HEK293 (cell line): ENCODE measurements at regions not wholly inside any gene's neighbourhood (a gene's known extent, or its start where the extent isn't known, plus 50 kb on each side); places are given as distances from the start of the nearest gene placed in this dataset.

Experiments used
- CTCF ChIA-PET: fragments of 350-600 bp; formaldehyde crosslinking; extraction: SDS; loops from one replicate; lab custom pipeline; 2021; ENCODE audit warnings: antibody characterized with exemption; lab: Yijun Ruan, JAX
- POLR2A ChIA-PET: fragments of 300-600 bp; formaldehyde crosslinking; extraction: SDS; loops from one replicate; lab custom pipeline; 2020; ENCODE audit warnings: antibody characterized with exemption, inconsistent platforms; lab: Yijun Ruan, JAX
- H3K27ac ChIP-seq: fragments of 200-500 bp; sonication (Bioruptor generic); 2 replicates; pipeline ENCODE4 v1.5.1; 2014; ENCODE audit warnings: low read depth, low read length, control low read depth, inconsistent platforms; ENCODE audit errors: extremely low read depth
- H3K36me3 ChIP-seq, 2 experiments: fragments of 200-500 bp in 1 of 2; sonication (Bioruptor generic) in 1 of 2; 1 replicate in 1 of 2; 2 replicates in 1 of 2; pipeline ENCODE4 v1.5.1; 2014 to 2017; ENCODE audit warnings: inconsistent platforms in 2 of 2, low read length in 2 of 2; ENCODE audit not compliant: control insufficient read depth in 2 of 2, insufficient read depth in 1 of 2
- H3K4me1 ChIP-seq: fragments of 200-500 bp; sonication (Bioruptor generic); 2 replicates; pipeline ENCODE4 v1.5.1; 2014; ENCODE audit warnings: mild to moderate bottlenecking, low read length, inconsistent platforms; ENCODE audit not compliant: control insufficient read depth, insufficient read depth
- H3K4me3 ChIP-seq: 2 replicates; pipeline ENCODE4 v1.5.1; 2011; ENCODE audit warnings: low read depth, mild to moderate bottlenecking, control low read depth, low read length, moderate library complexity
- H3K9me3 ChIP-seq: fragments of 200-500 bp; sonication (Bioruptor generic); 2 replicates; pipeline ENCODE4 v1.5.1; 2014; ENCODE audit warnings: low read depth, low read length, inconsistent platforms; ENCODE audit not compliant: control insufficient read depth, insufficient read depth
- EGR2 ChIP-seq: fragments of 450-650 bp; formaldehyde crosslinking; IDR thresholded peaks from 2 replicates; pipeline ENCODE4 v1.5.1; 2016; ENCODE audit warnings: low read depth, missing biosample characterization, missing genetic modification characterization
- PRDM2 ChIP-seq: fragments of 450-650 bp; formaldehyde crosslinking; IDR thresholded peaks from 2 replicates; pipeline ENCODE4 v1.5.1; 2016; ENCODE audit warnings: missing biosample characterization, missing genetic modification characterization, borderline replicate concordance
- REPIN1 ChIP-seq: fragments of 450-650 bp; formaldehyde crosslinking; IDR thresholded peaks from 2 replicates; pipeline ENCODE4 v1.5.1; 2017; ENCODE audit warnings: missing biosample characterization, missing genetic modification characterization, low read depth
- TCF7L2 ChIP-seq: IDR thresholded peaks from 2 replicates; pipeline ENCODE4 v1.6.1; 2011; ENCODE audit warnings: low read depth, mild to moderate bottlenecking, inconsistent platforms, low read length, moderate library complexity, borderline replicate concordance
- ZBTB44 ChIP-seq: fragments of 450-650 bp; IDR thresholded peaks from 2 replicates; pipeline ENCODE4 v1.5.1; 2018; ENCODE audit warnings: missing biosample characterization, mild to moderate bottlenecking, missing genetic modification characterization
- ZFP69B ChIP-seq: fragments of 450-650 bp; formaldehyde crosslinking; IDR thresholded peaks from 2 replicates; pipeline ENCODE4 v1.5.1; 2016; ENCODE audit warnings: missing biosample characterization, missing genetic modification characterization
- ZNF23 ChIP-seq: fragments of 450-650 bp; formaldehyde crosslinking; IDR thresholded peaks from 2 replicates; pipeline ENCODE4 v1.5.1; 2016; ENCODE audit warnings: missing biosample characterization, missing genetic modification characterization, borderline replicate concordance
- ZNF24 ChIP-seq: fragments of 450-650 bp; formaldehyde crosslinking; IDR thresholded peaks from 2 replicates; pipeline ENCODE4 v1.5.1; 2016; ENCODE audit warnings: missing biosample characterization, missing genetic modification characterization
- ZNF518A ChIP-seq: fragments of 450-650 bp; formaldehyde crosslinking; conservative IDR thresholded peaks from 2 replicates; pipeline ENCODE4 v1.5.1; 2016; ENCODE audit warnings: low read depth, missing biosample characterization, missing genetic modification characterization
- ZNF658 ChIP-seq: fragments of 450-650 bp; formaldehyde crosslinking; IDR thresholded peaks from 2 replicates; pipeline ENCODE4; 2016; ENCODE audit warnings: missing biosample characterization, missing genetic modification characterization
- ZNF664 ChIP-seq: fragments of 450-650 bp; formaldehyde crosslinking; IDR thresholded peaks from 2 replicates; pipeline ENCODE4 v1.5.1; 2016; ENCODE audit warnings: missing biosample characterization, missing genetic modification characterization
- ZNF704 ChIP-seq: fragments of 450-650 bp; formaldehyde crosslinking; IDR thresholded peaks from 2 replicates; pipeline ENCODE4 v1.5.1; 2016; ENCODE audit warnings: missing biosample characterization, missing genetic modification characterization
- ZNF747 ChIP-seq: fragments of 450-650 bp; formaldehyde crosslinking; IDR thresholded peaks from 2 replicates; pipeline ENCODE4 v1.5.1; 2016; ENCODE audit warnings: missing biosample characterization, missing genetic modification characterization
- ZNF776 ChIP-seq: fragments of 450-650 bp; formaldehyde crosslinking; IDR thresholded peaks from 2 replicates; pipeline ENCODE4 v1.5.0; 2017; ENCODE audit warnings: missing biosample characterization, missing genetic modification characterization, borderline replicate concordance
- ZNF777 ChIP-seq: fragments of 450-650 bp; formaldehyde crosslinking; IDR thresholded peaks from 2 replicates; pipeline ENCODE4 v1.5.1; 2017; ENCODE audit warnings: missing biosample characterization, missing genetic modification characterization, borderline replicate concordance
- ZNF791 ChIP-seq: fragments of 450-650 bp; formaldehyde crosslinking; IDR thresholded peaks from 2 replicates; pipeline ENCODE4 v1.5.1; 2016; ENCODE audit warnings: missing biosample characterization, missing genetic modification characterization
- TF ChIP-seq, protein P1 (sequence below): fragments of 450-650 bp; formaldehyde crosslinking; IDR thresholded peaks from 2 replicates; pipeline ENCODE4 v1.5.0; 2017; ENCODE audit warnings: missing biosample characterization, missing genetic modification characterization, borderline replicate concordance

- H3K9me3 ChIP-seq, result no peaks in the 10 kb centered on the region
- TF ChIP-seq ZNF791 (tag by site-specific recombination) (no peak), ZNF23 (tag by site-specific recombination) (no peak)
- TF ChIP-seq, all 188 proteins: peak for 0
- CTCF ChIA-PET, result no interaction called here
- Histone ChIP-seq H3K4me1 (no peaks in the 10 kb centered on the region), H3K4me3 (no peak overlapping the region), H3K36me3 (no peaks in the 10 kb centered on the region), H3K27ac (no peak overlapping the region)
- POLR2A ChIA-PET, result no interaction called here
These were observed 206.9 kb upstream of the MBL2 start for GRCh38 chr10:52979295-52979990.

DNA sequence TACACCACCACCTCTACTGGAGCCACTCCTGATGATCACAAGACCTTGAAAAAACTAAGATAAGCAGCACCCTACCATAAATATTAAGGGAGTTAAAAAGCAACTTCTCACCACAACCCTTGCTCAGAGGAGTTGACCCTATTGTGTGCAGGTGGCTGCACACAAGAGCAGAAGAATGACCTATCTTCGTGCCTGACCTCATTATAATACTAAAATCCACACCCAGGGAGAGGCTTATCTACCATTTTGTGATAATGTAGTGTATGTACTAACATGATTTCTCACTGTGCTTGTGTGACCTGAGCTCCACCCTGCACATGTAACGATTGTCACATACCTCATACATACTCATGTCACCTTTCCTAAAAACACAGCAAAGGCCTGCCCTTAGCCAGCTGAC, 205.0 kb upstream of the MBL2 start:
- Histone ChIP-seq H3K9me3 (no peaks in the 10 kb centered on the region), H3K4me1 (no peaks in the 10 kb centered on the region), H3K27ac (no peak overlapping the region), H3K36me3 (no peaks in the 10 kb centered on the region), H3K4me3 (no peak overlapping the region)
- ChIA-PET POLR2A (no interaction called here), CTCF (no interaction called here)
- TF ChIP-seq ZFP69B (tag by site-specific recombination) (no peak), REPIN1 (tag by site-specific recombination) (no peak), ZNF777 (tag by site-specific recombination) (no peak), PRDM2 (tag by site-specific recombination) (no peak), ZNF704 (tag by site-specific recombination) (no peak), TCF7L2 (no peak), ZNF664 (tag by site-specific recombination) (no peak), ZNF747 (no peak), EGR2 (no peak), ZNF658 (tag by site-specific recombination) (no peak), ZNF518A (tag by site-specific recombination) (no peak), ZNF24 (tag by site-specific recombination) (no peak), ZNF776 (tag by site-specific recombination) (no peak), ZBTB44 (no peak)
- TF ChIP-seq, protein P1, sequence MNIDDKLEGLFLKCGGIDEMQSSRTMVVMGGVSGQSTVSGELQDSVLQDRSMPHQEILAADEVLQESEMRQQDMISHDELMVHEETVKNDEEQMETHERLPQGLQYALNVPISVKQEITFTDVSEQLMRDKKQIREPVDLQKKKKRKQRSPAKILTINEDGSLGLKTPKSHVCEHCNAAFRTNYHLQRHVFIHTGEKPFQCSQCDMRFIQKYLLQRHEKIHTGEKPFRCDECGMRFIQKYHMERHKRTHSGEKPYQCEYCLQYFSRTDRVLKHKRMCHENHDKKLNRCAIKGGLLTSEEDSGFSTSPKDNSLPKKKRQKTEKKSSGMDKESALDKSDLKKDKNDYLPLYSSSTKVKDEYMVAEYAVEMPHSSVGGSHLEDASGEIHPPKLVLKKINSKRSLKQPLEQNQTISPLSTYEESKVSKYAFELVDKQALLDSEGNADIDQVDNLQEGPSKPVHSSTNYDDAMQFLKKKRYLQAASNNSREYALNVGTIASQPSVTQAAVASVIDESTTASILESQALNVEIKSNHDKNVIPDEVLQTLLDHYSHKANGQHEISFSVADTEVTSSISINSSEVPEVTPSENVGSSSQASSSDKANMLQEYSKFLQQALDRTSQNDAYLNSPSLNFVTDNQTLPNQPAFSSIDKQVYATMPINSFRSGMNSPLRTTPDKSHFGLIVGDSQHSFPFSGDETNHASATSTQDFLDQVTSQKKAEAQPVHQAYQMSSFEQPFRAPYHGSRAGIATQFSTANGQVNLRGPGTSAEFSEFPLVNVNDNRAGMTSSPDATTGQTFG (tag by site-specific recombination), result no peak
